ENCODE measurements at regions not wholly inside any gene's neighbourhood (a gene's known extent, or its start where the extent isn't known, plus 50 kb on each side); places are given as distances from the start of the nearest gene placed in this dataset.

DNA sequence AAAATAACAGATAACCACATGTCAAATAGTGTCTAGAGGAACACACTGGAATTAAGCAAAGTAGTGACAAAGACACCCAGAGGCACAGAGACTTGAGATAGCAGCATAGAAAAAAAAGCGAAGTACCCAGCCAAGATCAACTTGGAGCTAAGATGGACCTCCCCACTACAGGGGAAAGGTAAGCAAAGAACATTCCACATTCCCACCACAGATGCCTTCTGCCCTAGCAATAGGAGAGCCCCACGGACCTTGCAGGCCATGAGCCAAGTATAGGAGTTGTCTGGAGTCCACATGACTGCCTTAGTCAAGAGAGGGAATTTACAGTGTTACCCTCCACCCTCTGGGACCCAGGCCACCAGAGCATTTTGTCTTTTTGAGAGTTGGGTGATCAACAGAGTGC, 110.7 kb upstream of the SPRY2 start:
- DNase-seq: no peak

DNA sequence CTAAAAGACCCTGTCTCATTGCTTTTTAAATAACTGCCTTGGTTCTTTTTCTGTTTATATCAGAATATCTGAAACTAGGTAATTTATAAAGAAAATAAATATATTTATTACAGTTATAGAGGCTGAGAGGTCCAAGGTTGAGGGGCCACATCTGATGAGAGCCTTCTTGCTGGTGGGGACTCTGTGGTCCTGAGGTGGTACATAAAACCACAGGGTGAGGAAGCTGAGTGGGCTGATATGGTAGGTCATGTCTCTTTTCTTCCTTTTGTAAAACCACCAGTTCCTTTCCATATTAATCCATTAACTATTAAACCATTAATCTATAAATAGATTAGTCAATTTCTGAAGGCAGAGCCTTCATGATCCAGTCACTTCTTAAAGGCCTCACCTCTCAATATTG, 109.5 kb upstream of the SPRY2 start:
- DNase-seq: no peak

DNA sequence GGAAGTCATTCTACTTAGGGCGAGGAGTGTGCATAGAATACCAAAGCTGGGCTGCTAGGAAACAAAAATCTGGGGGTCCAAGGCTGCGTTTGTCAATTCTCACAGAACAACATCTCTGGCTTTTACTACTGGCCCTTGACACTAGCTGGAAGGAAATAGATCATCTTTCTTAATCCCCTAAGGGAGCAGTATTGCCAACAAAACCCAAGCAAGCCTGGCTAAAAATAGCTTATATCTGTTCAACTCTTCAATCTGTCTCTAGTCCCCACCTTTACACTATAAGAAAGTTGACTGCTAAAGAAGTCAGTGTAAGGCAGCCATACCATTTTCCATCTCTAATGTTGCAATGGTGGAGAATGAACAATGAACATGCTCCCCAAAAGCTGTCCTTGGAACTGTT, 107.8 kb upstream of the SPRY2 start:
- no peak for DNase-seq

DNA sequence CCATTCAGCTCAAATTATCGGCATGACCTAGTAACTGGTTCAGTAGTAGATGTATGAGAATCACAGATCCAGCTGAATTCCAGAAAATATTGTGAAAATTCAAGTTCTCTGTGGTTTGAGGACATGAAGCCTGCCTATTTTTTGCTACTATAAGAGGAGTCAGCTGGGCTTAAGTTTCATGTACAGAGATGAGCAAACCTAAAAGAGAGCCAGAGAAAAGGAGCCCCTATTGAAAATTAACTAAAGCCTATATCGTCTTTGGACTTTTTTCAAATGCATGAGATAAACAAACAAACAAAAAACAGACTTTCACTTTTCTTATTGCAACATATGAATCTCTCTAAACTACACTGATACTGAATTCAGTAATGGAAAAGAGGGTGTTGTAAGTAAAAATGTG, 106.8 kb upstream of the SPRY2 start:
- DNase-seq: no peak

DNA sequence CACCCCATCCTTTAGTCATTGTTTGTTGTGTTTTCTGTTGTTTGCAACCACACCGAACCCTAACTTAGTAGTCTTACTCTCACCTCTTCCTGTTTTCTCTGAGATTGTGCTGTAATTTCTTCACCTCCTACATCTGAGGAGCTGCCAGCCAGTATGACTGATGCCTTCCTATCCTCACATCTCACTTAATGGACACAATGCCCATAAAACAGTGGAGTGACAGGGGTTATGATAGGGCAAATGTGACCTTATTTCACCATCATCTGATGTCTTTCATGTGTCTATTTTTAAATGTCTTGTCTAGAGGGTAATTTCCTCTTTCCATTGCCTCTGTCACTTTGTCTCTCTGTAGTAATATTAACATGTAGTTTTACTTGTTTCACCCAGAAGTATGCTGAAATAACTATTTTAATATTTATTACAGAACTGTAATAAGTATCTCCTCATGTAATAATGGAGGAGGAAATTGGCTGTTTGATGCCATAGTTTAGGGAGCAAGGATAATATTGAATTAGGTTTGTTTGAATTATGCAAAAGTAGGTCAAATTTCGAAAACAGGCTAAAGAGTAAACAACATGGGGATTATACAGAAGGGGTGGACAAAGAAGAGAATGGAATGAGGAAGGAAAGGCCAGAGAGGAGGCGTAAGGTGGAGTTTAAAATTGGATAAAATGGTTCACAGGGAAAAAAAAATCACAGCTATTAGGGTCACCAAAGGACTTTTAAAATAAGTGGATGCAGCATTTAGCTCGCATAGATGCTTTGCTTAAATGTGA, 103.5 kb upstream of the SPRY2 start:
- no peak for DNase-seq

DNA sequence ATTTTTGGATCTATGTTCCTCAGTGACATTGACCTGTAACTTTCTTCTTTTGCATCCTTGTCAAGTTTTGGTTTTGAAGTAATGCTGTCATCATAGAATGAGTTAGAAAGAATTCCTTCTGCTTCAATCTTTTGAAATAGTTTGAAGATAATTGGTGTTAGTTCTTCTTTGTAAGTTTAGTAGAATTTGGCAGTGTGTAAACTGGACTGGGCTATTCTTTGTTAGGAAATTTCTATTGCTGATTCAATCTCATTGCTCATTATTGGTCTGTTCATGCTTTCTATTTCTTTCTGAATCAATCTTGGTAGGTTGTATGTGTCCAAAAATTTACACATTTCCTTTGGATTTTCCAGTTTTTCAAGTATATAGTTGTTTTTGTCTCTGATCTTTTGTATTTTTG, 101.7 kb upstream of the SPRY2 start:
- DNase-seq: no peak

DNA sequence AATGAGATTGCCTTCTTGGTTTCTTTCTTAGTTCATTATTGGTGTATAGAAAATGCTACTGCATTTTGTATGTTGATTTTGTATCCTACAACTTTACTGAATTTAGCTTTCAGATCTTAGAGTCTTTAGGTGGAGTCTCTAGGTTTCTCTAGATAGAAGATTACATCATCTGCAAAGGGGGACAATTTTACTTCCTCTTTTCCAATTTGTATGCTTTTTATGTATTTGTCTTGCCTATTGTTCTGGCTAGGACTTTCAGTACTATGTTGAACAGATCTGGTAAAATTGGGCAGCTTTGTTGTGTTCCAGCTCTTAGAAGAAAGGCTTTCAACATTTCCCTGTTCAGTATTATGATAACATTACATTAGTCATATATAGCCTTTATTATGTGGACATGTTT, 101.0 kb upstream of the SPRY2 start:
- DNase-seq: no peak

DNA sequence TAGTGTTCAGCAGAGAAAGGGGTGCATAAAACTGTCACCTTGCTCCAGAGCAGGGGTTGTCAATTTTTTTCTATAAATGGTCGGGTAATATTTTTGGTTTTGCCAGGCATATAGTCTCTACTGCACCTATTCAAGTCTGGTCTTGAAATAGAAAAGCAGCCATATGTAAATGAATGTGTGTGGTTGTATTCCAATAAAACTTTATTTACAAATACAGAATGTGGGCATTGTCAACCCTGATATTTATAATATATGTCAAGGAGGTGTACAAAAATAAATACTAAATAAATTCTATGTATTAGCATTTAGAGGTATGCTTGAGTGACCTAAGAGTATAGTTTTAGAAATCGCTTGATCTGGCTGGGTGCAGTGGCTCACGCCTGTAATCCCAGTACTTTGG, 97.6 kb upstream of the SPRY2 start:
- DNase-seq: no peak

DNA sequence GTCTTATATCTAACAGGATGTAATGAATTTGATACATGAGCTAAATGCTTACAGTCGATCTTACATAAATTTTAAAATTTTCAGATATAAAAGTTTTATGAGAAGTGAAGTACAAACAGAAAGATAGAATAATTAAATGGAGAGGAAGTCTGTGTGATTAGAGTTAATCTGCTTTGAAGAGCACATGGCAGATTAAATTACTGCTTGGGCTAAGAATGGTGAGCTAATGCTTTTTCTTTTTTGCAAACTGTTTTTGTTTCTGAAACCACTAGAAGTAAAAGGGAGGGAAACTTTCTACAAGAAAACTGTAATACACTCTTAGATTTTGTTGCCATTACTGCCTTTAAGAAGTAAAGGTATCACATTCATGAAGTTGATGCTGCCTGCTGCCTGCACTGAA, 96.3 kb upstream of the SPRY2 start:
- no peak for DNase-seq

DNA sequence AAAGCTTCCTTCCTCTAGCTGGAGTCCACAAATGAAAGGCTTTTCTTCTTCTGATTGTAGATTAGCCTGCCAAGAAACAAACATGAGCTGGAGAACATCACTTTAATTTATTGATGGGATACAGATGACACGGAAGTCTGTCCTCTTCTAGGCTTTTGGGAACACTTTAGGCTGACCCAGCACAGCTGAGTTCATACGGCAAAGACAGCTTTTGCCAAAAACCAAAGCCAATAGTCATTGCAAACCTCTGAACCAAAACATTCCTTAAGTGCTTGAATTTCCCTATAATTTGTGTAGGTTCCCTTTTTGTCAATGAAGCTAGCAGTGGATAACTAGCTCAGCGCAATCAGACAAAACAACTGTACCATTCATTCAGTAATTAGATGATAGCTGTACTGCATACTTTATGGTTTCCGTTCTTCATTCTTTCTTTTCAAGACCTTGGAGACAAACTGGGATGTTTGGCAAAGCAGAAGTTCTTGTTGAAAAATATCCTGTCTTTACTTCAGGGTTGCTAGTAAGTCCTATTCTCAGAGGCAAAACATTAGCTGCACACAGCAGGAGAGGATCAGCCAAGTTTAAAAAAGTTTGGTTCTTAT, 95.7 kb upstream of the SPRY2 start:
- no peak for DNase-seq

DNA sequence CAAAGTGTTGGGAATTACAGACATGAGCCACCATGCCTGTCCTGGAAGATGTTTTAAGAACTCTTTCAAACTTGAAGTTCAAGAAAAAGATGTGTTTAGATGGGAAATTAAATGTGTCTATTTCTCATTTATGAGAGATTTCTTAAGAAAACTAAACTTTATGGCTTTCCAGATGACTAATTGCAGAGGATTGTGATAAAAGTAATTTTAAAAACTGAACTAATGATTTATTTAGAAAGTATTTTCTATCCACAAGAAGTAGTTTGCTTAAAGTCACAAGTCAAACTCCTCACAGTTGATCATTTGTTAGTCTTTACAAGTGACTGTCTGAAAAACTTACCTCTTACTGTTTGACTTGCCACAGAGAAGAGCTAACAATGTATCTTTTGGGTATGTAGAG, 89.6 kb upstream of the SPRY2 start:
- DNase-seq: no peak

DNA sequence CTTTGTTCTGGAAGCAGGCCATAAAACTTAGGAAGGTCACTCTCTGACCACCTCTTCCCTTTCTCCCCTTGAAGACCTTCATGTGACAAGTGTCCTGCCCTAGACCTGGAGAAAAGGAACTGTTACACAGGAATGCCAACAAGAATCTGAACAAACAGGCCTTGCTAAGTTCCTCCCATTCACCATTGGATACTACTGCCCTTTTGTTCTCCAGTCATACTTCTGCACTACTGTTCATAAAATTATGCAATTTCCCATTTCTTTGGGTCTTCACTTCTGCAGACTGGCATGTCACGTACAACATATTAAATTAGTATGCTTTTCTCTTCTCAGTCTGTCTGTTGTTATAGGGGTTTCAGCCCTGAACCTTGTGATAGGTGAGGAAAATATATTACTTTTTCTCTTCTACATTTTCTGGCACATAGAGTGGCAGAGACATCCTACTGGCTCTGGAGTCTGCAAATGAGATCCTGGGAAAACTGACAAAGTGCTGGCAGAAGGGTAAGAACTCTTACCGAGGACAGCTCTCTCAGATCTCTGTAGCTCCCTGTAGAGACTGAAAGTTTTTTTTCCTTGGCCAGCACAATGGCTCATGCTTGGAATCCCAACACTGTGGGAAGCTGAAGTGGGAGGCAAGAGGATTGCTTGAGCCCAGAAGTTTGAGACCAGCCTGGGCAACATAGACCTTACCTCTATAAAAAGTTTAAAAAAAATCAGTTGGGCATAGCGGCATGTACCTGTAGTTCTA, 87.6 kb upstream of the SPRY2 start:
- no peak for DNase-seq

DNA sequence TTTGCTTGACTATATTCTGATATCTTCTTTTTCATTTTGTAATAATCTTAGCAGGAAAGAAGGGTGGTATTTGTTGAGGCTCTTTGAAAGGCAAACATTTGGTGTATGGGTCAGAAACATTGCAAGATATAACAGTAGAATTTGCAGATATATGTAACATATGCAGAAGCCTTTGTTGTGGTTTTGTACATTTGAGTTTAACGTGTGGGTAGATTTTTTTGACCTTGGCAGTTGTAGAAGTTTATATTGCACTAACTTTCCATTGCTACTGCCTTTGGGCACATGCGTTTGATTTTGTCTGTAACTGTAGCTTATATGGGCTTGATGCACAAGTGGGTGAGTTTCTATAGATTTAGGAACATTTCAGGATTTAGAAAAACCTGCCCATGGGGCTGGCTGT, 78.5 kb upstream of the SPRY2 start:
- no peak for DNase-seq

DNA sequence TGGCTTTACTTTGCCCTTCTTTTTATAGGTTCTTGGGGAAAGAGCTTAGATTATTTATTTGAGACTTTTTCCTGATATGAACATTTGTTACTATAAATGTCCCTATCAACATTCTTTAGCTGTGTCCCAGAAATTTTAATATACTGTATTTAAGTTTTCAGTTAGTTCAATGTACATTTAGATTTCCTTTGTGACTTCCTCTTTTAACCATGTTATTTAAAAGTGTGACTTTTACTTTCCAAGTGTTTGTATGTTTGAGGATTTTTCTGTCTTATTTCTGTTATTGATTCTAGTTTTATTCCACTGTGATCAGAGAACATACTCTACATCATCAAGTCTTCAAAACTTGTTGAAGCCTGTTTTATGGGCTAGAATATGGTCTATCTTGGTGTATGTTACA, 72.7 kb upstream of the SPRY2 start:
- DNase-seq: no peak

DNA sequence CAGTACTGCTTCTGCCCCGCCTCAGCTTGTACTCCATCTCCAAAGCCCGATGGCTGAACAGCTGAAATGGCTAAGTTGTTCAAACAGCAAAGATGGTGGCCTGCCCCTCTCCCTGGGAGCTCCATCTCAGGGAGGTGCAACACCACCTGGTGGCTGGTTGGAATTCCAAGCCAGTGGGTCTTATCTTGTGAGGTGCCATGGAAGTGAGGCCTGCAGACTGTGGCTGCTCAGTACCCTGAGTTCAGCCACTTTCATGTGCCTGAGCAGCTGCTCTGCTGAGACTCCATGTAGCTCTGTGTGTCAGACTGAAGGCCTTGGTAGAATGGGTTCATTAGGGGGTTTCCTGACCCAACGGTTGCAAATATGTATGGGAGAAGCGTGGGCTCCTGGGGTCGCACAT, 67.3 kb upstream of the SPRY2 start:
- DNase-seq: no peak

DNA sequence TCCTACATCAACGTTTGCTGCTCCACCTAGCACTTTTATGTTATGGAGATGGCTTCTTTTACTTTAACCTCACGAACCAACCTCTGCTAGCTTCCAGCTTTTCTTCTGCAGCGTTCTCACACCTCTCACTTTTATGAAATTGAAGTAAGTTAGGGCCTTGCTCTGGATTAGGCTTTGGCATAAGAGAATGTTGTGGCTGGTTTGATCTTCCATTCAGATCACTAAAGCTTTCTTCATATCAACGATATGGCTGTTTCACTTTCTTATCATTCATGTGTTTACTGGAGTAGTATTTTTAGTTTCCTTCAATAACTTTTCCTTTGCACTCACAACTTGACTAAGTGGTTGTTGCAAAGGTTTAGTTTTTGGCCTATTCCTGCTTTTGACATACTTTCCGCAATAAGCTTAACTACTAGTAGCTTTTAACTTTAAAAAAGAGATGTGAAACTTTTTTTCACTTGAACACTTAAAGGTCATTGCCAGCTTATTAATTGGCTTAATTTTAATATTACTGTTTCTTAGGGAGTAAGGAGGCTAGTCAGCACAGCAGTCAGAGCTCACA, 60.0 kb upstream of the SPRY2 start:
- no peak for DNase-seq

DNA sequence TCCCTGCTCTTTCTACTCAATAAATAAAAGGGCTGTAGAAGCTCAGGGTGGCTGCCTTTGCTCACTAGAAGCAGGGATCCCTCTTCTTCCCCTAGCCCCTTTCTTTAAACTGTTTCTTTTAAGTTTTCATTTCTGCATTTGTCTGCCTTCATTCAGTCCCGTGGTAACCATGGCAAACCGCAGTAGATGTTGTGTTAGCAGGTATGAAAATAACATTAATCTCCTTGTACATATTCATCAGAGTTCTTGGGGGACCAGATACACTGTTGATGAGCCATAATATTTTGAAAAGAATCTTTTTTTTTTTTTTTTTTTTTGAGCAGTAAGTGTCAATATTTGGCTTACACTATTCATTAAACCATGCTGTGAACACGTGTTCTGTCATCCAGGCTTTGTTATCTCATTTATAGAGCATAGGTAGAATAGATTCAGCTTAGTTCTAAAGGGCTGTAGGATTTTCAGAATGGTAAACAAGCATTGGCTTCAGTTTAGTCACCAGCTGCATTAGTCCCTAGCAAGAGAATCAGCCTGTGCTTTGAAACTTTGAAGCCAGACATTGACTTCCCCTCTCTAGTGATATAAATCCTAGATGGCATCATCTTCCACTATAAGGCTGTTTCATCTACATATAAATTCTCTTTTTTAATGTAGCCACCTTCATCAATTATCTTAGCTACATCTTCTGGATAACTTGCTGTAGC, 59.4 kb upstream of the SPRY2 start:
- no peak for DNase-seq

DNA sequence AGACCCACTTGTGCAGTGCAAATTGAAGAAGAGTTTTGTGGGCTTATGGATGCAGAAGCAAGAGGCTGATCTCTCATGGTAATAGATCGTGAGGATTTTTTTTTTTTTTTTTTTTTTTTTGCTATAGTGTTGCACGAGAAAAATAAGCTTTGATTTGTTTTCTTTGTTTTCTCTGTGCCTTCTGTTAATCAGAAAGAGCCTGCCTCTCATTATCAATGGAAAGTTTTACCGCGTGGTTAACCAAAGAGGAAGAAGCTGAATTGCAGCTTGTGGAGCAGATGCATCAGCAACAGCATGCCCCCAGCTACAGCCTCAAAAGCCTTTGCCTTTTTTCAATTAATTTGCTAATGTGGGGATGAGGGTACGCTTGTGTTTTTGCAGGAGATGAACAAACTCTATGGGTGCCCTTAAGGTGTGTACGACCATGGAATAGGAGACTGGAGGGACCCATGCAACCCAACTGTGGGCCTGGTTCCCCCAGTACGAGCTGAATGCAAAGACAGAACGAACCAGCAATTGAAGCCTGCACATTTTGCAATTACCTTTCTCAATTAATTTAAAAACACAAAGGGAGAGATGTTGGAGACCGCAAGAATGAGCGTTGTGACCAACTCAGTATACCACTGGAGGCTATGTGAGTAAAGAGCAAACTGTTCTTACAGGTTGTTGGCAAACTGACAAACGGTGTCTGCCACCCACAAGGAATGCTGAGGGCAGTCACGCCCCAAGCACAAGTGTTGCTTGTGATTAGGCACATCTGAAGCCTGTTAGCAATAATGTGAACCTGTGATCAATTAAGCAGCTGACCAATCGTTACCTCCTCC, 58.6 kb upstream of the SPRY2 start:
- DNase-seq: no peak

All from NCI-H1092 treated with DMSO at 0.1 percent for 48 hours (cell line).